AG10803 (cell line): ENCODE measurements at regions not wholly inside any gene's neighbourhood (a gene's known extent, or its start where the extent isn't known, plus 50 kb on each side); places are given as distances from the start of the nearest gene placed in this dataset.

Source experiments
- DNase-seq: peaks from one replicate; pipeline ENCODE4 v3.0.0; 2010; ENCODE audit warnings: low read depth
- H3K4me3 ChIP-seq: 2 replicates; pipeline ENCODE4 v1.5.1; 2011; ENCODE audit warnings: mild to moderate bottlenecking, low read length, control low read depth
- CTCF ChIP-seq: conservative IDR thresholded peaks from 2 replicates; pipeline ENCODE4 v1.5.1; 2011; ENCODE audit warnings: mild to moderate bottlenecking, low read length, control low read depth, inconsistent platforms

GRCh38 chr5:130462516-130462915, 558.3 kb downstream of the CHSY3 start:
- no peak for DNase-seq
- no peak for TF ChIP-seq CTCF
- H3K4me3 ChIP-seq: no peak overlapping the region

DNA sequence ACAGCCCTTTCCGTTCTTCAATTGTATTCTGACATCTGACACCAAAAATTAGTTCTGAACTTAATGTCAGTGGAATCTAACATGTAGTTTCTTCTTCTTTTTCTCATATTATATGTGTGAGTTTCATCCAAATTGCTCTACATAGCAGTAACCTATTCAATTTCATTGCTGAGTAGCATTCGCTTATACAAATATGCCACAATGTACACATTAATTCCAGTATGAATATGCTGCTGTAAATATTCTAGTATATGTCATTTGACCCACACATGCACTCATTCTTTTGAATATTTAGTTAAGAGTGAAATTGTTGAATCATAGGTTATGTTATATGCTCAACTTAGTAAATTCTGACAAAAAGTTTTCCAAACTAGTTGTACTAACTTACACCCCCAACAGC, 550.9 kb downstream of the CHSY3 start:
- H3K4me3 ChIP-seq: no peak overlapping the region
- no peak for TF ChIP-seq CTCF
- no peak for DNase-seq

GRCh38 chr5:130452744-130453143, 548.5 kb downstream of the CHSY3 start:
- TF ChIP-seq CTCF: no peak
- no peak for DNase-seq
- H3K4me3 ChIP-seq: no peak overlapping the region

GRCh38 chr5:130436430-130436829, 532.2 kb downstream of the CHSY3 start:
- no peak overlapping the region for H3K4me3 ChIP-seq
- no peak for DNase-seq
- TF ChIP-seq CTCF: no peak

DNA sequence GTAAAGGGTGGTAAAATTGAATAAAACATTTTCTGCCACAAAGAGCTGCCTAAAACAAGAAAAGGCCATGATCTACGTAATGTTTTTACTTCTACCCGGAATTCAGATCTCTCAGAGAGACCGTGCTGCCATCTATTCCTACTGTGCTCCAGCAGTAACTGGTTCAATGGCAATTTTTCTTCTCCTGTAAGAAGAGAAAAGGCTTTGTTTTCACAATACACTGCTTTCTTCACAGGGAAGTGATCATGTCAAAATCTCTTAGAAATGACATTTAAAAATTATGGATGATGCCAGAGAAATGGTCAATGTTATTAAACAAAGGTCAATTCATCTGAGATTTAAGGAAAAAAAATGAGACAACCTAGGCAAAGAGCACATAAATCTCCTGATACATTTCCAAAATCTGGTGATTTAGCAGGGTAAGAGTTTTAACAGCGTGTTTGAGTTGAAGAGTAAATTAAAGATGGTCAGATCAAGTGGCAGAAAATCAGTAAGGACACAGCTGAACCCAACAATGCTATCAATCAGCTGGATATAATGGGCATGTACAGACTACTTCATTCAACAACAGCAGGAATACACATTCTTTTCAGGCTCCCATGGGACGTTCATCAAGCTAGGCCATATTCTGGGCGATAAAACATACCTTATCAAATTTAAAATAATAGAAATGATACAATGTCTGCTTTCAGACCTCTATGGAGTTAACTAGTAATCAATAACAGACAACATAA, 523.1 kb downstream of the CHSY3 start:
- TF ChIP-seq CTCF: no peak
- no peak for DNase-seq
- no peak overlapping the region for H3K4me3 ChIP-seq

DNA sequence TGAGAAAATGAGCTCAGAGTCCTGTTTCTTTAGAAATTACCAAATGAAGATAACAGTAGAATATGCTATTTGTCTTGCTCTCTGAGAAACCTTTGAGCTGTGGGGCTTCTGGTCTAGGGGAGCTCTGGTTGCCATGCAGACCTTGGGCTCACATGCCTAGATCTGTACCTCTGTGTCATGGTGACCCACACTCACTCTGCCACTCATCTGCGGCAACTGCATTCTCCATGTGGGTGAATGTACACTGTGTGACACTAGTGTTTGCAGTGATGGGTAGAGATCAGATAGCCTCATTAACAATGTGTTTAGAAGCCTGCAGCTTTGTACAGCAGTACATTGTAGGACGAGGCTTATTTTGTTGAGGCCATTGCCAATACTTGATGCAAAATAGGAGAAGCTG, 521.2 kb downstream of the CHSY3 start:
- H3K4me3 ChIP-seq: no peak overlapping the region
- TF ChIP-seq CTCF: no peak
- no peak for DNase-seq

GRCh38 chr5:130424341-130424740, 520.1 kb downstream of the CHSY3 start:
- DNase-seq: no peak
- no peak for TF ChIP-seq CTCF

More at GRCh38 chr5:130424341-130424740, 520.1 kb downstream of the CHSY3 start:
- no peak overlapping the region for H3K4me3 ChIP-seq
